DOHH2 (cell line): ENCODE measurements at regions not wholly inside any gene's neighbourhood (a gene's known extent, or its start where the extent isn't known, plus 50 kb on each side); places are given as distances from the start of the nearest gene placed in this dataset.

Experiments used
- EZH2phosphoT487 ChIP-seq: fragments of 200-600 bp; sonication (generic); IDR thresholded peaks from 2 replicates; pipeline ENCODE4 v1.6.1; 2017; ENCODE audit warnings: borderline replicate concordance, mild to moderate bottlenecking, antibody characterized with exemption, low read length, moderate library complexity, mixed read lengths
- TF ChIP-seq, protein P1 (sequence below): fragments of 200-600 bp; sonication (generic); IDR thresholded peaks from one replicate; pipeline ENCODE4 v1.5.1; 2014; ENCODE audit warnings: antibody characterized with exemption, mild to moderate bottlenecking, low read depth, low read length; ENCODE audit not compliant: poor library complexity, severe bottlenecking

DNA sequence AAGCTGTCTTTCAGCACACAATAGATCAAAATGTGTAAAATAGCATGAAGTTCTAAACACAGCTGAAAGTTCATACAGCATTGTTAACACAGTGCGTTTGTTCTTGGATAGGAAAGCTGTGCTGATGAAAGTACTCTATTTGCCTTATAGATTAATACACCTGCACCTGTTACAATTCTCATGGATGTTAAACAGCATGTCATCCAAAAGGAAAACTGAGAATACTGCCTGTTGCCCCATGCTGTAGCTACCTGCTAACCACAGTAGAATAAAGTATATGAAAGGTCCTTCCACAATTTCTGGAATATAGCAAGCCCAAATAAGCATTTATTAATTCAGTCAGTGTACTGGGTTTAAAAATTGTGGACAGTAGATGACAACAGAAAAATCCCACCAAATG lies 166.7 kb upstream of the DTNA start:
- TF ChIP-seq, protein P1, sequence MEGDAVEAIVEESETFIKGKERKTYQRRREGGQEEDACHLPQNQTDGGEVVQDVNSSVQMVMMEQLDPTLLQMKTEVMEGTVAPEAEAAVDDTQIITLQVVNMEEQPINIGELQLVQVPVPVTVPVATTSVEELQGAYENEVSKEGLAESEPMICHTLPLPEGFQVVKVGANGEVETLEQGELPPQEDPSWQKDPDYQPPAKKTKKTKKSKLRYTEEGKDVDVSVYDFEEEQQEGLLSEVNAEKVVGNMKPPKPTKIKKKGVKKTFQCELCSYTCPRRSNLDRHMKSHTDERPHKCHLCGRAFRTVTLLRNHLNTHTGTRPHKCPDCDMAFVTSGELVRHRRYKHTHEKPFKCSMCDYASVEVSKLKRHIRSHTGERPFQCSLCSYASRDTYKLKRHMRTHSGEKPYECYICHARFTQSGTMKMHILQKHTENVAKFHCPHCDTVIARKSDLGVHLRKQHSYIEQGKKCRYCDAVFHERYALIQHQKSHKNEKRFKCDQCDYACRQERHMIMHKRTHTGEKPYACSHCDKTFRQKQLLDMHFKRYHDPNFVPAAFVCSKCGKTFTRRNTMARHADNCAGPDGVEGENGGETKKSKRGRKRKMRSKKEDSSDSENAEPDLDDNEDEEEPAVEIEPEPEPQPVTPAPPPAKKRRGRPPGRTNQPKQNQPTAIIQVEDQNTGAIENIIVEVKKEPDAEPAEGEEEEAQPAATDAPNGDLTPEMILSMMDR: no peak
- TF ChIP-seq EZH2phosphoT487: no peak
